Calu3 (cell line): ENCODE measurements at regions not wholly inside any gene's neighbourhood (a gene's known extent, or its start where the extent isn't known, plus 50 kb on each side); places are given as distances from the start of the nearest gene placed in this dataset.

Experiments
- BruUV-seq: library from RNA; stranded (reverse); fragments of 400-500 nt; replicated peaks from 2 replicates; lab custom pipeline; 2021; lab: Mats Ljungman, UMichigan
- CTCF ChIA-PET: fragments of 300-600 bp; sonication (Branson Sonifier 250); formaldehyde crosslinking; loops from one replicate; lab custom pipeline; 2022; ENCODE audit warnings: antibody characterized with exemption; lab: Charles Lee
- DNase-seq: peaks from one replicate; pipeline ENCODE4 v3.0.0; 2022
- H3K27ac Mint-ChIP-seq: one replicate; pipeline ENCODE4 v1.8.0; 2022; ENCODE audit warnings: mixed read lengths; ENCODE audit not compliant: unreplicated experiment
- H3K27me3 Mint-ChIP-seq: one replicate; pipeline ENCODE4 v1.8.0; 2022; ENCODE audit warnings: mixed read lengths; ENCODE audit not compliant: unreplicated experiment
- H3K36me3 Mint-ChIP-seq: one replicate; pipeline ENCODE4 v1.8.0; 2022; ENCODE audit warnings: mild to moderate bottlenecking, moderate library complexity, mixed read lengths; ENCODE audit not compliant: insufficient read depth, unreplicated experiment
- H3K4me1 Mint-ChIP-seq: one replicate; pipeline ENCODE4 v1.8.0; 2022; ENCODE audit warnings: mild to moderate bottlenecking, low read depth, mixed read lengths; ENCODE audit not compliant: unreplicated experiment
- H3K4me3 Mint-ChIP-seq: one replicate; pipeline ENCODE4 v1.8.0; 2022; ENCODE audit warnings: mild to moderate bottlenecking, low read depth, moderate library complexity, mixed read lengths; ENCODE audit not compliant: unreplicated experiment
- H3K9me3 Mint-ChIP-seq: one replicate; pipeline ENCODE4 v1.8.0; 2022; ENCODE audit warnings: low read depth, mixed read lengths; ENCODE audit not compliant: unreplicated experiment
- CTCF ChIP-seq: fragments of 200-600 bp; IDR thresholded peaks from one replicate; pipeline ENCODE4 v1.8.0; 2022; ENCODE audit warnings: antibody characterized with exemption; ENCODE audit not compliant: unreplicated experiment
- intact Hi-C: fragments of 100-400 bp; cut with micrococcal nuclease; formaldehyde crosslinking; loops from one replicate; pipeline ENCODE4 v1.10.0; 2022; ENCODE audit not compliant: unreplicated experiment

DNA sequence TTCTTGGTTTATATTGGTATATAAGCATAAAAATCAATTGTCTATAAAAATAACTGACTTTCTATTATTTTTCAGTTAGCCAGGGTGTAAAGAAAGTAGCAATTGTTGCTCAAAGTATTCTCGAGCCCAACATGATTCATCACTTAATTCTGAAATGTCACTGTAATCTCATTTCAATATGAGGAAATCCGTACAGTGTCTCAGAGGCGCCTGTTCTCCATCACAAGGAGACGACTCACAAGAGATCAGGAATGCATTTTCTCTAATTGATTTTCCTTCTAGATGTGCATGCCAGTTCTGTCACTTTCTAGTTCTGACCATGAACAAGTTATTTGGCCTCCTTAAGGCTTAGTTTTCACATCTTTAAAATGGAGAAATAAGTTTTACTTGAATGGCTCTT, 753.1 kb downstream of the MAFB start:
- Mint-ChIP-seq H3K4me1 (no peaks in the 10 kb centered on the region), H3K36me3 (no peaks in the 10 kb centered on the region), H3K4me3 (no peak overlapping the region), H3K27me3 (no peaks in the 10 kb centered on the region), H3K9me3 (peaks cover 26% of the 10 kb centered on the region), H3K27ac (no peak overlapping the region)
- intact Hi-C loops, result no loop called here
- BruUV-seq, result no TSS peak
- no peak for TF ChIP-seq CTCF
- DNase-seq, result no peak
- CTCF ChIA-PET, result no interaction called here

GRCh38 chr20:39916236-39916765, 772.7 kb downstream of the MAFB start:
- Mint-ChIP-seq H3K4me1 (no peaks in the 10 kb centered on the region), H3K36me3 (no peaks in the 10 kb centered on the region), H3K4me3 (no peak overlapping the region), H3K9me3 (peaks cover 11% of the 10 kb centered on the region), H3K27me3 (no peaks in the 10 kb centered on the region), H3K27ac (no peak overlapping the region)
- intact Hi-C loops, result no loop called here
- no peak for TF ChIP-seq CTCF
- CTCF ChIA-PET, result interaction anchor here (1.1 kb wide), 1 partner anchor 641 kb away, joined by 3 read pairs; no protein-coding TSS in a partner anchor
- no peak for DNase-seq
- no TSS peak for BruUV-seq

DNA sequence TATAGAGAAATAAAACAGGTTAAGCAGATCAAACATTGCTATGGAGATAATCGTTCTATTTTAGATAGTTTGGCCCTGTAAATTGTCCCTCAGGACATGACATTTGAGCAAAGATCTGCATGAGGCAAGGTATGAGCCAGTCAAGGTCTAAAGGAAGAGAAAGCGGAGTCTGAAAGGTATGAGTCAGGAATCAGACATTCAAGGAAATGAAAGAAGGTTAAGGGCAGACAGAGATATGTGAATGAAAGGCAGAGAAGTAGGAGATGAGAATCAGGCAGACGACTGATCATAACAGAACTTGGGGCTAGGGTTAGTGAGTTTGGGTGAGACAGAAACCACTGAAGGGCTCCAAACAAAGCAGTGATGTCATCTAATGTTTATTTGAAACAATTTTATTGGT, 775.8 kb downstream of the MAFB start:
- Mint-ChIP-seq H3K27ac (no peak overlapping the region), H3K9me3 (peaks cover 10% of the 10 kb centered on the region), H3K4me1 (no peaks in the 10 kb centered on the region), H3K27me3 (no peaks in the 10 kb centered on the region), H3K36me3 (no peaks in the 10 kb centered on the region), H3K4me3 (no peak overlapping the region)
- BruUV-seq, result no TSS peak
- intact Hi-C loops, result no loop called here
- no peak for TF ChIP-seq CTCF
- CTCF ChIA-PET, result no interaction called here
- DNase-seq, result no peak

GRCh38 chr20:39911497-39911896, 777.5 kb downstream of the MAFB start:
- DNase-seq, result no peak
- TF ChIP-seq CTCF, result no peak
- no peaks in the 10 kb centered on the region for H3K36me3 Mint-ChIP-seq
- no peak overlapping the region for H3K4me3 Mint-ChIP-seq
- no peaks in the 10 kb centered on the region for H3K27me3 Mint-ChIP-seq
- no peaks in the 10 kb centered on the region for H3K4me1 Mint-ChIP-seq
- CTCF ChIA-PET, result no interaction called here
- intact Hi-C loops, result no loop called here
- peaks cover 6% of the 10 kb centered on the region for H3K9me3 Mint-ChIP-seq
- BruUV-seq, result no TSS peak
- no peak overlapping the region for H3K27ac Mint-ChIP-seq
